H9 (cell line): ENCODE measurements at regions not wholly inside any gene's neighbourhood (a gene's known extent, or its start where the extent isn't known, plus 50 kb on each side); places are given as distances from the start of the nearest gene placed in this dataset.

Experiments
- DNase-seq: peaks from one replicate; pipeline ENCODE4 v3.0.0-alpha.2; 2017
- H2AFZ ChIP-seq: one replicate; pipeline ENCODE4 v1.6.1; 2013; ENCODE audit warnings: mild to moderate bottlenecking, low read length, control low read depth, moderate library complexity
- H2AK5ac ChIP-seq: 2 replicates; pipeline ENCODE4 v1.6.1; 2013; ENCODE audit warnings: low read length, control low read depth, mixed read lengths; ENCODE audit not compliant: insufficient read length
- H2BK120ac ChIP-seq: one replicate; pipeline ENCODE4 v1.6.1; 2013; ENCODE audit warnings: low read depth, mild to moderate bottlenecking, low read length, control low read depth, inconsistent platforms; ENCODE audit not compliant: poor library complexity, severe bottlenecking
- H2BK12ac ChIP-seq: 2 replicates; pipeline ENCODE4 v1.6.1; 2013; ENCODE audit warnings: low read length, control low read depth, mixed read lengths, low read depth; ENCODE audit not compliant: insufficient read length
- H2BK15ac ChIP-seq: 2 replicates; pipeline ENCODE4 v1.6.1; 2013; ENCODE audit warnings: low read depth, low read length, control low read depth
- H2BK20ac ChIP-seq: one replicate; pipeline ENCODE4 v1.6.1; 2013; ENCODE audit warnings: low read depth, mild to moderate bottlenecking, low read length, control low read depth, inconsistent platforms; ENCODE audit not compliant: poor library complexity, severe bottlenecking
- H2BK5ac ChIP-seq: 2 replicates; pipeline ENCODE4 v1.6.1; 2013; ENCODE audit warnings: low read length, control low read depth, mixed read lengths; ENCODE audit not compliant: insufficient read length
- H3K14ac ChIP-seq: 2 replicates; pipeline ENCODE4 v1.6.1; 2013; ENCODE audit warnings: low read length, control low read depth; ENCODE audit not compliant: insufficient read depth
- H3K18ac ChIP-seq: 2 replicates; pipeline ENCODE4 v1.6.1; 2013; ENCODE audit warnings: low read depth, mild to moderate bottlenecking, mixed read lengths, low read length, control low read depth; ENCODE audit not compliant: insufficient read length
- H3K23ac ChIP-seq: 2 replicates; pipeline ENCODE4 v1.6.1; 2013; ENCODE audit warnings: low read length, control low read depth, mixed read lengths, low read depth; ENCODE audit not compliant: insufficient read length
- H3K23me2 ChIP-seq: 2 replicates; pipeline ENCODE4 v1.6.1; 2013; ENCODE audit warnings: low read depth, mild to moderate bottlenecking, mixed read lengths, low read length, control low read depth; ENCODE audit not compliant: insufficient read length, poor library complexity, severe bottlenecking
- H3K27ac ChIP-seq: 2 replicates; pipeline ENCODE4 v1.5.1; 2013; ENCODE audit warnings: low read length, control low read depth, mixed read lengths, low read depth; ENCODE audit not compliant: insufficient read length
- H3K27me3 ChIP-seq: 2 replicates; pipeline ENCODE4 v1.6.1; 2013; ENCODE audit warnings: low read length, control low read depth, inconsistent platforms; ENCODE audit not compliant: insufficient read depth
- H3K4ac ChIP-seq: 2 replicates; pipeline ENCODE4 v1.6.1; 2013; ENCODE audit warnings: low read depth, mild to moderate bottlenecking, control low read depth, inconsistent platforms, low read length, moderate library complexity
- H3K4me1 ChIP-seq: 2 replicates; pipeline ENCODE4 v1.6.1; 2013; ENCODE audit warnings: low read length, control low read depth, inconsistent platforms; ENCODE audit not compliant: insufficient read depth
- H3K4me2 ChIP-seq: 2 replicates; pipeline ENCODE4 v1.6.1; 2013; ENCODE audit warnings: low read length, control low read depth, mixed read lengths; ENCODE audit not compliant: insufficient read length, insufficient read depth
- H3K56ac ChIP-seq: 2 replicates; pipeline ENCODE4 v1.6.1; 2013; ENCODE audit warnings: low read depth, mild to moderate bottlenecking, mixed read lengths, low read length, control low read depth; ENCODE audit not compliant: insufficient read length
- H3K79me1 ChIP-seq: 2 replicates; pipeline ENCODE4 v1.6.1; 2013; ENCODE audit warnings: low read depth, mild to moderate bottlenecking, moderate library complexity, low read length, control low read depth, inconsistent platforms; ENCODE audit not compliant: insufficient read depth, poor library complexity, severe bottlenecking
- H3K79me2 ChIP-seq: 2 replicates; pipeline ENCODE4 v1.6.1; 2013; ENCODE audit warnings: low read length, control low read depth, inconsistent platforms; ENCODE audit not compliant: insufficient read depth
- H3K9ac ChIP-seq: 2 replicates; pipeline ENCODE4 v1.6.1; 2013; ENCODE audit warnings: low read length, control low read depth, mixed read lengths; ENCODE audit not compliant: insufficient read length; ENCODE audit errors: extremely low read depth
- H3K9me3 ChIP-seq: one replicate; pipeline ENCODE4 v1.6.1; 2013; ENCODE audit warnings: low read depth, low read length, inconsistent platforms; ENCODE audit not compliant: control insufficient read depth
- H3T11ph ChIP-seq: one replicate; pipeline ENCODE4 v1.6.1; 2013; ENCODE audit warnings: mild to moderate bottlenecking, low read length, control low read depth, inconsistent platforms
- H4K20me1 ChIP-seq: one replicate; pipeline ENCODE4 v1.6.1; 2013; ENCODE audit not compliant: control insufficient read depth, insufficient read length, insufficient read depth
- H4K5ac ChIP-seq: 2 replicates; pipeline ENCODE4 v1.6.1; 2013; ENCODE audit warnings: low read depth, mild to moderate bottlenecking, mixed read lengths, low read length, control low read depth; ENCODE audit not compliant: insufficient read length
- H4K8ac ChIP-seq: replicated peaks from 2 replicates; pipeline ENCODE4 v1.6.1; 2013; ENCODE audit warnings: low read length, control low read depth, mixed read lengths, low read depth; ENCODE audit not compliant: insufficient read length
- H4K91ac ChIP-seq: 2 replicates; pipeline ENCODE4 v1.6.1; 2013; ENCODE audit warnings: low read depth, mild to moderate bottlenecking, moderate library complexity, mixed read lengths, low read length, control low read depth; ENCODE audit not compliant: insufficient read length
- H3K27ac Mint-ChIP-seq, 3 experiments: 2 replicates in 2 of 3; 3 replicates in 1 of 3; pipeline ENCODE4 v1.8.0; 2020 to 2021; ENCODE audit warnings: mixed read lengths in 3 of 3, mild to moderate bottlenecking in 1 of 3, moderate library complexity in 1 of 3
- H3K27me3 Mint-ChIP-seq: 2 replicates; pipeline ENCODE4 v1.8.0; 2021; ENCODE audit warnings: low read depth, mild to moderate bottlenecking, moderate library complexity, mixed read lengths
- H3K36me3 Mint-ChIP-seq, 3 experiments: 2 replicates in 2 of 3; 3 replicates in 1 of 3; pipeline ENCODE4 v1.8.0; 2020 to 2021; ENCODE audit warnings: low read depth in 3 of 3, mixed read lengths in 3 of 3; ENCODE audit not compliant: insufficient read depth in 1 of 3
- H3K4me1 Mint-ChIP-seq, 2 experiments: 2 replicates each; pipeline ENCODE4 v1.8.0; 2020; ENCODE audit warnings: mixed read lengths in 2 of 2
- H3K4me3 Mint-ChIP-seq, 2 experiments: 2 replicates in 1 of 2; 3 replicates in 1 of 2; pipeline ENCODE4 v1.8.0; 2020 to 2021; ENCODE audit warnings: mild to moderate bottlenecking in 2 of 2, mixed read lengths in 2 of 2, moderate library complexity in 1 of 2
- H3K9me3 Mint-ChIP-seq, 2 experiments: 2 replicates in 1 of 2; 3 replicates in 1 of 2; pipeline ENCODE4 v1.8.0; 2020; ENCODE audit warnings: mild to moderate bottlenecking in 2 of 2, mixed read lengths in 2 of 2, moderate library complexity in 1 of 2
- WGBS: extraction: QIAGEN DNeasy Blood & Tissue Kit; methylation state at CpG from one replicate; pipeline ENCODE4 v1.1.7; 2013; ENCODE audit warnings: missing lambda C conversion rate, low lambda C conversion rate, mixed read lengths; ENCODE audit not compliant: insufficient read length; ENCODE audit errors: extremely low coverage; 5-methylcytosine and 5-hydroxymethylcytosine counted together
- TF ChIP-seq, protein P1 (sequence below): fragments of 200-600 bp; sonication (generic); conservative IDR thresholded peaks from 3 replicates; pipeline ENCODE4 v1.8.0; 2021; ENCODE audit warnings: antibody characterized with exemption, mild to moderate bottlenecking

DNA sequence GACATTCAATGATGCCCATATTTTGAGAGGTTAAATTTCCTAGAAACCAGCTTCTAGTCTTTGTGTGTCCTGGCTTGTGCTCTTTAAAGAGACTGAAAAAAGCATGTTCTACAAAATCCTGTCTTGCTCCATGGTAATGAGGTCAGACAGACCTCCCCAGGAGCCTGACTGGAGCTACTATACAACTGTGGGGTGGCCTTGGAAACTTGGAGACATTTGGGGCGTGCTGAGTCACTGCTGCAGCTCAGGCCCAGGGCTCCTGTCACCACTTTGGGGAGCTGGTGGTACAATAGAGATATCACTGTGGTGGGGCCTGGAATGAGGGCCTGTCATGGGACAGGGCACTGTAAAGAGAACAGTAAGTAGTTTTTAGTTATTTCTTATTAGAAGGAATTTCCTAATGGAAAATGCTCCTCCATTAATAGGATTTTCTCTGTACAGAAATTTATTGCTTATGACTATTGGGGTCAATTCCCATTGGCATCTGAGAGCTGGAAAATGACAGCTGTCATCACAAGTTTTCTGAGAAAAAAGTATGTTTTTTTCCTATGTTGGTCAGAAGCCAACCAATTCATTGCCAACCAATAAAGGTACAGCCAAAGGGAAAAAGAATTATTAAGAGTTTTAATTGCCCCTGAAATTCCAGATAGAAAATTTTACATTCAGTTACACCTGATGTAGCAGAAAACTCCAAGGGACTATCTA lies 207.4 kb upstream of the JADE1 start:
- Histone ChIP-seq H2BK12ac (no peak overlapping the region), H2BK120ac (no peak overlapping the region), H2BK5ac (no peak overlapping the region), H2BK20ac (no peak overlapping the region), H3K79me1 (no peaks in the 10 kb centered on the region), H3K18ac (no peak overlapping the region), H3K9ac (no peak overlapping the region), H3T11ph (no peak overlapping the region), H4K8ac (no peak overlapping the region), H3K23ac (no peak overlapping the region), H3K4me2 (no peak overlapping the region), H3K4ac (no peak overlapping the region), H3K4me1 (peaks cover 3% of the 10 kb centered on the region), H2AK5ac (no peak overlapping the region), H3K79me2 (no peaks in the 10 kb centered on the region), H3K27ac (no peak overlapping the region), H2BK15ac (no peak overlapping the region), H3K56ac (no peak overlapping the region), H4K20me1 (no peaks in the 10 kb centered on the region), H3K9me3 (no peaks in the 10 kb centered on the region), H3K14ac (no peak overlapping the region), H3K23me2 (no peaks in the 10 kb centered on the region), H4K91ac (no peak overlapping the region), H2AFZ (no peak overlapping the region), H3K27me3 (no peaks in the 10 kb centered on the region), H4K5ac (no peak overlapping the region)
- H3K4me3 Mint-ChIP-seq: no peak overlapping the region
- TF ChIP-seq, protein P1, sequence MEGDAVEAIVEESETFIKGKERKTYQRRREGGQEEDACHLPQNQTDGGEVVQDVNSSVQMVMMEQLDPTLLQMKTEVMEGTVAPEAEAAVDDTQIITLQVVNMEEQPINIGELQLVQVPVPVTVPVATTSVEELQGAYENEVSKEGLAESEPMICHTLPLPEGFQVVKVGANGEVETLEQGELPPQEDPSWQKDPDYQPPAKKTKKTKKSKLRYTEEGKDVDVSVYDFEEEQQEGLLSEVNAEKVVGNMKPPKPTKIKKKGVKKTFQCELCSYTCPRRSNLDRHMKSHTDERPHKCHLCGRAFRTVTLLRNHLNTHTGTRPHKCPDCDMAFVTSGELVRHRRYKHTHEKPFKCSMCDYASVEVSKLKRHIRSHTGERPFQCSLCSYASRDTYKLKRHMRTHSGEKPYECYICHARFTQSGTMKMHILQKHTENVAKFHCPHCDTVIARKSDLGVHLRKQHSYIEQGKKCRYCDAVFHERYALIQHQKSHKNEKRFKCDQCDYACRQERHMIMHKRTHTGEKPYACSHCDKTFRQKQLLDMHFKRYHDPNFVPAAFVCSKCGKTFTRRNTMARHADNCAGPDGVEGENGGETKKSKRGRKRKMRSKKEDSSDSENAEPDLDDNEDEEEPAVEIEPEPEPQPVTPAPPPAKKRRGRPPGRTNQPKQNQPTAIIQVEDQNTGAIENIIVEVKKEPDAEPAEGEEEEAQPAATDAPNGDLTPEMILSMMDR: no peak
- H3K27ac Mint-ChIP-seq: peak overlapping the region in 2 of 3 experiments; percentile 25 to 66; a peak in 3 of 7 replicates
- no peaks in the 10 kb centered on the region for H3K36me3 Mint-ChIP-seq
- WGBS: no CpG with 5 or more reads among the region's 1 CpG
- no peak for DNase-seq
- H3K4me1 Mint-ChIP-seq: peaks cover 21 to 34% of the 10 kb centered on the region in 2 experiments
- no peaks in the 10 kb centered on the region for H3K27me3 Mint-ChIP-seq
- H3K9me3 Mint-ChIP-seq: no peaks in the 10 kb centered on the region; a peak in 1 of 5 replicates
